Naive thymus-derived CD4-positive, alpha-beta T cell (primary cell): ENCODE measurements at regions not wholly inside any gene's neighbourhood (a gene's known extent, or its start where the extent isn't known, plus 50 kb on each side); places are given as distances from the start of the nearest gene placed in this dataset.

ENCODE experiments used
- ATAC-seq: fragments of 150-1000 bp; cut with Tn5 transposase; 2 replicates; pipeline ENCODE4 v1.10.0; 2021; ENCODE audit warnings: mild to moderate bottlenecking, moderate library complexity
- CTCF ChIA-PET: fragments of 350-600 bp; sonication (Branson Sonifier 250); formaldehyde crosslinking; loops from one replicate; lab custom pipeline; 2021; ENCODE audit warnings: antibody characterized with exemption; lab: Charles Lee
- POLR2A ChIA-PET: fragments of 350-600 bp; sonication (Branson Sonifier 250); formaldehyde crosslinking; loops from one replicate; lab custom pipeline; 2021; ENCODE audit warnings: antibody characterized with exemption, inconsistent platforms; lab: Charles Lee
- DNase-seq, 9 donors: peaks; one replicate each; pipeline versions ENCODE4 v3.0.0 to v3.0.0-alpha.2; 2020 to 2022; ENCODE audit warnings: mixed read lengths in 1 of 9
- H3K27ac ChIP-seq: one replicate; pipeline ENCODE4 v1.7.0; 2013; ENCODE audit warnings: mild to moderate bottlenecking, low read depth, low read length, moderate library complexity
- H3K27me3 ChIP-seq, 2 donors: one replicate each; pipeline ENCODE4 v1.7.0; 2013; ENCODE audit warnings: low read length in 2 of 2, mild to moderate bottlenecking in 2 of 2, moderate library complexity in 2 of 2; ENCODE audit not compliant: control insufficient read depth in 2 of 2, insufficient read depth in 2 of 2
- H3K36me3 ChIP-seq, 3 experiments: 1 replicate in 2 of 3; 2 replicates in 1 of 3; pipeline ENCODE4 v1.7.0; 2013; ENCODE audit warnings: low read length in 3 of 3, mild to moderate bottlenecking in 3 of 3, moderate library complexity in 1 of 3; ENCODE audit not compliant: insufficient read depth in 3 of 3, control insufficient read depth in 2 of 3
- H3K4me1 ChIP-seq, 2 donors: one replicate each; pipeline ENCODE4 v1.7.0; 2013; ENCODE audit warnings: low read length in 2 of 2, mild to moderate bottlenecking in 2 of 2, moderate library complexity in 1 of 2; ENCODE audit not compliant: control insufficient read depth in 2 of 2, insufficient read depth in 2 of 2
- H3K4me3 ChIP-seq: 2 replicates; pipeline ENCODE4 v1.7.0; 2013; ENCODE audit warnings: mild to moderate bottlenecking, low read length
- H3K9me3 ChIP-seq, 3 experiments: 1 replicate in 2 of 3; 2 replicates in 1 of 3; pipeline ENCODE4 v1.7.0; 2013; ENCODE audit warnings: low read length in 3 of 3; ENCODE audit not compliant: control insufficient read depth in 2 of 3
- H3K27ac Mint-ChIP-seq, 9 donors: one replicate each; pipeline ENCODE4 v1.8.0; 2020 to 2022; ENCODE audit warnings: mixed read lengths in 9 of 9, mild to moderate bottlenecking in 8 of 9, moderate library complexity in 5 of 9, inconsistent platforms in 2 of 9
- H3K27me3 Mint-ChIP-seq, 5 donors: one replicate each; pipeline ENCODE4 v1.8.0; 2021 to 2022; ENCODE audit warnings: mixed read lengths in 5 of 5, mild to moderate bottlenecking in 1 of 5
- H3K36me3 Mint-ChIP-seq, 5 donors: one replicate each; pipeline ENCODE4 v1.8.0; 2020 to 2022; ENCODE audit warnings: mixed read lengths in 5 of 5, mild to moderate bottlenecking in 3 of 5, inconsistent platforms in 1 of 5
- H3K4me1 Mint-ChIP-seq, 7 donors: one replicate each; pipeline ENCODE4 v1.8.0; 2020 to 2022; ENCODE audit warnings: mixed read lengths in 7 of 7, mild to moderate bottlenecking in 3 of 7, inconsistent platforms in 1 of 7
- H3K4me3 Mint-ChIP-seq, 10 donors: one replicate each; pipeline ENCODE4 v1.8.0; 2020 to 2022; ENCODE audit warnings: mild to moderate bottlenecking in 10 of 10, mixed read lengths in 10 of 10, moderate library complexity in 6 of 10, inconsistent platforms in 2 of 10
- H3K9me3 Mint-ChIP-seq, 11 donors: one replicate each; pipeline ENCODE4 v1.8.0; 2020 to 2022; ENCODE audit warnings: mixed read lengths in 11 of 11, mild to moderate bottlenecking in 4 of 11, inconsistent platforms in 1 of 11, moderate library complexity in 1 of 11
- intact Hi-C, 2 donors: fragments of 100-400 bp; cut with micrococcal nuclease; formaldehyde crosslinking; loops; one replicate each; pipeline ENCODE4 v1.15.1; 2023

DNA sequence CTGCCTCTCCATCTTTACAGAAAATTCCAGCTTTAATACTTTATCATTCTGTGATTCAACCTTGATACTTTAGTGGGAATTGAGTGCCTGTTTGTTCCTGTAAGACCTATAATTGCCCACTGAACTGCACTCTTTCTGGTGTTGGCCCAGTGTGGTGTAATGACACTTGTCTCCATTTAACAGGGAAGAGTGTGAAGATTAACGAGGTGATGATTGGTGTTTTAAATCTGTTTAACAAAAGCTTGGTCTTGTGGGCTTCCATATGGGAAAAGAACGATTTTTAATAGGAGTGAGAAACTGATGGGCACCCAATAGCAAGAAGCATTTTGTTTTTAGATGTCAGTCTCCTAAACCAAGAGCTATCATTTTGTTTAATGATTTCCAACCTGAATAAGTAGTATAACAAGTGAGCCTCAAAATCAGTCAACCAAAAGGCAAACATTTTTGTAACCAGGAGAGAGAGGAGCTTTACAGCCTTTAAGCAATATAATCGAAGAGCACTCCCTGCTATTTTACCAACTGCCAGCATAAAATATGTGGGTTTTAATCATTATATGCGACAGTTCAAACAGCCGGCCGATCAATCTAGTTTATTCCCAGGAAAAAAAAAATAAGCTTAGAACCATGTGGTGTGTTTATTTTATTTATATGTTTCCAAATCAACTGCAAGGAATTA lies 50.2 kb downstream of the SUPT20HL1 start:
- H3K27ac Mint-ChIP-seq = no peak overlapping the region
- ChIA-PET CTCF (interaction anchor here (0.6 to 1.4 kb wide), 3 partner anchors 14 to 460 kb away, joined by 3 to 4 read pairs (median 4); no protein-coding TSS in a partner anchor), POLR2A (interaction anchor here (0.6 kb wide), 1 partner anchor 83 kb away, joined by 3 read pairs; no protein-coding TSS in a partner anchor)
- DNase-seq (no peak), ATAC-seq (no peak)
- H3K4me3 ChIP-seq = no peak overlapping the region
- peaks cover 0 to 3% (median 0%) of the 10 kb centered on the region in 5 donors for H3K27me3 Mint-ChIP-seq
- intact Hi-C loops = no loop called here
- no peaks in the 10 kb centered on the region for H3K27me3 ChIP-seq
- peaks cover 0 to 2% (median 0%) of the 10 kb centered on the region in 11 donors for H3K9me3 Mint-ChIP-seq
- no peak overlapping the region for H3K27ac ChIP-seq
- H3K36me3 Mint-ChIP-seq = no peaks in the 10 kb centered on the region
- H3K9me3 ChIP-seq = no peaks in the 10 kb centered on the region
- H3K4me3 Mint-ChIP-seq = no peak overlapping the region
- no peaks in the 10 kb centered on the region for H3K36me3 ChIP-seq
- H3K4me1 Mint-ChIP-seq = peaks cover 0 to 4% (median 0%) of the 10 kb centered on the region in 7 donors
- H3K4me1 ChIP-seq = no peaks in the 10 kb centered on the region

GRCh38 chrX:24412637-24413363 lies 52.3 kb upstream of the PDK3 start:
- ChIA-PET POLR2A (no interaction called here), CTCF (no interaction called here)
- Mint-ChIP-seq H3K4me1 (peaks cover 0 to 4% (median 0%) of the 10 kb centered on the region in 7 donors), H3K4me3 (no peak overlapping the region), H3K36me3 (no peaks in the 10 kb centered on the region), H3K27ac (no peak overlapping the region), H3K9me3 (peaks cover 0 to 2% (median 0%) of the 10 kb centered on the region in 11 donors), H3K27me3 (no peaks in the 10 kb centered on the region)
- ATAC-seq (no peak), DNase-seq (no peak)
- H3K27ac ChIP-seq = no peak overlapping the region
- H3K4me1 ChIP-seq = no peaks in the 10 kb centered on the region
- H3K36me3 ChIP-seq = no peaks in the 10 kb centered on the region
- no peak overlapping the region for H3K4me3 ChIP-seq
- no peaks in the 10 kb centered on the region for H3K9me3 ChIP-seq
- intact Hi-C loops = no loop called here
- no peaks in the 10 kb centered on the region for H3K27me3 ChIP-seq
